ENCODE measurements at regions not wholly inside any gene's neighbourhood (a gene's known extent, or its start where the extent isn't known, plus 50 kb on each side); places are given as distances from the start of the nearest gene placed in this dataset.

- ChIA-PET CTCF (no interaction called here), POLR2A (no interaction called here)
- no peak for DNase-seq (ENCODE audit: low read depth, low spot score)
- Histone ChIP-seq H3K4me3 (ENCODE audit: low read depth, low read length) (no peak overlapping the region), H3K27me3 (ENCODE audit: control insufficient read depth, insufficient read depth, low read length) (no peaks in the 10 kb centered on the region), H3K27ac (ENCODE audit: low read depth, low read length) (no peak overlapping the region), H3K9me3 (ENCODE audit: control insufficient read depth, insufficient read depth, low read length) (no peaks in the 10 kb centered on the region)
- TF ChIP-seq CTCF (IDR thresholded peaks at IDR 0.05; ENCODE audit: low read depth, low read length), result no peak
These were observed 80.2 kb upstream of the TPM1 start for GRCh38 chr15:62962101-62962995.

- Histone ChIP-seq H3K9me3 (ENCODE audit: control insufficient read depth, insufficient read depth, low read length) (no peaks in the 10 kb centered on the region), H3K27ac (ENCODE audit: low read depth, low read length) (no peak overlapping the region), H3K27me3 (ENCODE audit: control insufficient read depth, insufficient read depth, low read length) (no peaks in the 10 kb centered on the region), H3K4me3 (ENCODE audit: low read depth, low read length) (no peak overlapping the region)
- CTCF ChIA-PET, result no interaction called here
- POLR2A ChIA-PET, result interaction anchor here (1.2 kb wide), 1 partner anchor 78 kb away, joined by 3 read pairs; the partner anchor contains the start of gene TPM1
- TF ChIP-seq CTCF (IDR thresholded peaks at IDR 0.05; ENCODE audit: low read depth, low read length), result no peak
- no peak for DNase-seq (ENCODE audit: low read depth, low spot score)
These were observed 78.3 kb upstream of the TPM1 start for GRCh38 chr15:62964251-62964650.

GRCh38 chr15:62966294-62967078 is 76.1 kb upstream of the TPM1 start:
- Histone ChIP-seq H3K4me3 (ENCODE audit: low read depth, low read length) (no peak overlapping the region), H3K9me3 (ENCODE audit: control insufficient read depth, insufficient read depth, low read length) (no peaks in the 10 kb centered on the region), H3K27ac (ENCODE audit: low read depth, low read length) (no peak overlapping the region), H3K27me3 (ENCODE audit: control insufficient read depth, insufficient read depth, low read length) (no peaks in the 10 kb centered on the region)
- ChIA-PET POLR2A (no interaction called here), CTCF (no interaction called here)
- TF ChIP-seq CTCF (IDR thresholded peaks at IDR 0.05; ENCODE audit: low read depth, low read length), result no peak
- DNase-seq (ENCODE audit: low read depth, low spot score), result no peak

- no peak overlapping the region for H3K27ac ChIP-seq (ENCODE audit: low read depth, low read length)
- ChIA-PET CTCF (interaction anchor here (1.0 kb wide), 1 partner anchor 226 kb away, joined by 3 read pairs; no protein-coding TSS in a partner anchor), POLR2A (no interaction called here)
- no peak overlapping the region for H3K4me3 ChIP-seq (ENCODE audit: low read depth, low read length)
- H3K9me3 ChIP-seq (ENCODE audit: control insufficient read depth, insufficient read depth, low read length), result no peaks in the 10 kb centered on the region
- TF ChIP-seq CTCF (IDR thresholded peaks at IDR 0.05; ENCODE audit: low read depth, low read length), result no peak
- H3K27me3 ChIP-seq (ENCODE audit: control insufficient read depth, insufficient read depth, low read length), result no peaks in the 10 kb centered on the region
- DNase-seq (ENCODE audit: low read depth, low spot score), result no peak
These were observed 73.8 kb upstream of the TPM1 start for GRCh38 chr15:62968699-62969098.

Data from AG04450 (cell line).